ENCODE measurements at regions not wholly inside any gene's neighbourhood (a gene's known extent, or its start where the extent isn't known, plus 50 kb on each side); places are given as distances from the start of the nearest gene placed in this dataset.

DNA sequence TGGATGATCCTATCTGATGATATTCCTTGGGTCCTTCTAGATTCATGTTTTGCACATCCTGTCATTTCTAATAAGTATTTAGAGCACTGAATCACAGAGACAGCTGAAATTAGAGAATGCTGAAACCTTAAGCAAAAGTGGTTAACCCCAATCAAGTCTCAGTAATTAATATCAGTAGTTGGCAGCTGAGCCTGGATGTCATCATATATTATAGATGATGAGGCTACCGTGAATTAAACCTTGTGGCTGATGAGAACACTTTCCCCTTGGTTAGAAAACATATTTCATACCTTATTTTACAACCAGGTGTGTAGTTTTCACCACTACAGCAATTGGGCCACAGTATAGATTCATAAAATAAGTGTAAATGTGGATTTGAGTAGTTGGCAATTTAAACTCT, 499.0 kb downstream of the PDGFC start:
- Histone ChIP-seq H3K4me3 (no peak overlapping the region), H3K27me3 (no peaks in the 10 kb centered on the region), H3K36me3 (replicated peaks in 1 of 2; ENCODE audit: insufficient read depth in 1 of 2, low read depth in 2 of 2) (no peaks in the 10 kb centered on the region), H3K9me3 (no peaks in the 10 kb centered on the region), H3K27ac (no peak overlapping the region), H3K4me1 (no peaks in the 10 kb centered on the region)
- 24 to 52% methylated on average over 1 of the region's 1 CpG for WGBS, 2 donors
- no peak for TF ChIP-seq POLR2A (IDR thresholded peaks at IDR 0.05)
- TF ChIP-seq, protein P1, sequence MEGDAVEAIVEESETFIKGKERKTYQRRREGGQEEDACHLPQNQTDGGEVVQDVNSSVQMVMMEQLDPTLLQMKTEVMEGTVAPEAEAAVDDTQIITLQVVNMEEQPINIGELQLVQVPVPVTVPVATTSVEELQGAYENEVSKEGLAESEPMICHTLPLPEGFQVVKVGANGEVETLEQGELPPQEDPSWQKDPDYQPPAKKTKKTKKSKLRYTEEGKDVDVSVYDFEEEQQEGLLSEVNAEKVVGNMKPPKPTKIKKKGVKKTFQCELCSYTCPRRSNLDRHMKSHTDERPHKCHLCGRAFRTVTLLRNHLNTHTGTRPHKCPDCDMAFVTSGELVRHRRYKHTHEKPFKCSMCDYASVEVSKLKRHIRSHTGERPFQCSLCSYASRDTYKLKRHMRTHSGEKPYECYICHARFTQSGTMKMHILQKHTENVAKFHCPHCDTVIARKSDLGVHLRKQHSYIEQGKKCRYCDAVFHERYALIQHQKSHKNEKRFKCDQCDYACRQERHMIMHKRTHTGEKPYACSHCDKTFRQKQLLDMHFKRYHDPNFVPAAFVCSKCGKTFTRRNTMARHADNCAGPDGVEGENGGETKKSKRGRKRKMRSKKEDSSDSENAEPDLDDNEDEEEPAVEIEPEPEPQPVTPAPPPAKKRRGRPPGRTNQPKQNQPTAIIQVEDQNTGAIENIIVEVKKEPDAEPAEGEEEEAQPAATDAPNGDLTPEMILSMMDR (IDR thresholded peaks at IDR 0.05), result no peak
- DNase-seq, result no peak
- no peak for ATAC-seq
- intact Hi-C loops (cut with DNase I), result loop anchor here (10.0 kb wide), 1 partner anchor 722 kb away; no protein-coding TSS in a partner anchor

DNA sequence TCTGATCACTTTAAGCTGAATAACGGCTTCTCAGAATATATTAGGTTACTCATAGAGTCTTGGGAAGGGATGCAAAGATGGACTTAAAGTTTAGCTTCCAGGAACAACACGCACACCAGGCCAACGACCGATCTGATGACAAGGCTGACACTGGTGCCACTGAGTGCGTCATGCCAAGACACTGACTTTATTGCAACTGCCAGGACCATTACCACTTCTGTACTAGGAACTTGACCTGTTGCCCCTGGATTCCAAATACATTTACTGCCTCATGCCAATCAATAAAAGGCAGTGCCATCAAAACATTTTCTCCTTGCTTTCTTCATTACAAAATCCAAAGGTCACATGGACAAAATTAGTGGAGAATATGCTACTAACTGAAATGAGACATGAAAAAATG, 505.9 kb upstream of the CTSO start:
- Histone ChIP-seq H3K9me3 (no peaks in the 10 kb centered on the region), H3K4me3 (no peak overlapping the region), H3K4me1 (no peaks in the 10 kb centered on the region), H3K27ac (no peak overlapping the region), H3K27me3 (no peaks in the 10 kb centered on the region), H3K36me3 (replicated peaks in 1 of 2; ENCODE audit: insufficient read depth in 1 of 2, low read depth in 2 of 2) (no peaks in the 10 kb centered on the region)
- DNase-seq (no peak), ATAC-seq (no peak)
- TF ChIP-seq, protein P1 (IDR thresholded peaks at IDR 0.05), result no peak
- TF ChIP-seq POLR2A (IDR thresholded peaks at IDR 0.05), result no peak
- 82% methylated on average over 5 of the region's 5 CpGs for WGBS, 2 donors
- intact Hi-C loops (cut with DNase I), result no loop called here

DNA sequence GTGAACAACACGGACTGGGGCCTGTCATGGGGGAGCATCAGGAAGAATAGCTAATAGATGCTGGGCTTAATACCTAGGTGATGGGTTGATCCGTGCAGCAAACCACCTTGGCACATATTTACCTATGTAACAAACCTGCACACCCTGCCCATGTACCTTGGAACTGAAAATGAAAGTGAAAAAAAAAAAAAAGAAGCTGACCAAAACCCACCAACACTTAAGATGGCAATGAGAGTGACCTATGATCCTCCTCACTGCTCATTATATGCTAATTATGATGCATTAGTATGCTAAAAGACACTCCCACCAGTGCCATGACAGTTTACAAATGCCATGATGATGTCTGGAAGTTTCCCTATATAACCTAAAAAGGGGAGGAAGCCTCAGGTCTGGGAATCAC, 503.2 kb upstream of the CTSO start:
- WGBS, 2 donors, result 80 to 84% methylated on average over 2 of the region's 2 CpGs

DNA sequence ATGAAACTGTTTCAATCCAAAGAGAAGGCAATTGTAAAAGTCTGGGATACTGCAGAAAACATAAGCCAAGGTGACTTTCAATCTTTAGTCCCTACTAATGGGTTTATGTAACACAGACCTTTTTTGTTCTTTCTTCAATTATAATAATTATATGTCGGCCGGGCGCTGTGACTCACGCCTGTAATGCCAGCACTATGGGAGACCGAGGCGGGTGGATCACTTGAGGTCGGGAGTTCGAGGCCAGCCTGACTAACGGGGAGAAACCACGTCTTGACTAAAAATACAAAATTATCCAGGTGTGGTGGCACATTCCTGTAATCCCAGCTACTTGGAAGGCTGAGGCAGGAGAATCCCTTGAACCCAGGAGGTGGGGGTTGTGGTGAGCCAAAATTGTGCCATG, 489.8 kb upstream of the CTSO start:
- intact Hi-C loops (cut with DNase I), result no loop called here
- no peak overlapping the region for H3K4me3 ChIP-seq
- H3K36me3 ChIP-seq (replicated peaks in 1 of 2; ENCODE audit: insufficient read depth in 1 of 2, low read depth in 2 of 2), result no peaks in the 10 kb centered on the region
- no peak for ATAC-seq
- TF ChIP-seq, protein P1 (IDR thresholded peaks at IDR 0.05), result no peak
- TF ChIP-seq POLR2A (IDR thresholded peaks at IDR 0.05), result no peak
- H3K9me3 ChIP-seq, result no peaks in the 10 kb centered on the region
- H3K4me1 ChIP-seq, result no peaks in the 10 kb centered on the region
- H3K27ac ChIP-seq, result no peak overlapping the region
- WGBS, 2 donors, result 83 to 86% methylated on average over 10 of the region's 10 CpGs
- no peak for DNase-seq
- H3K27me3 ChIP-seq, result no peaks in the 10 kb centered on the region

More for the DNA sequence above, 503.2 kb upstream of the CTSO start:
- no peak for TF ChIP-seq POLR2A (IDR thresholded peaks at IDR 0.05)
- TF ChIP-seq, protein P1 (IDR thresholded peaks at IDR 0.05), result no peak
- intact Hi-C loops (cut with DNase I), result no loop called here
- DNase-seq (no peak), ATAC-seq (no peak)
- H3K4me1 ChIP-seq, result no peaks in the 10 kb centered on the region
- H3K36me3 ChIP-seq (replicated peaks in 1 of 2; ENCODE audit: insufficient read depth in 1 of 2, low read depth in 2 of 2), result no peaks in the 10 kb centered on the region
- H3K27ac ChIP-seq, result no peak overlapping the region
- H3K9me3 ChIP-seq, result no peaks in the 10 kb centered on the region
- no peaks in the 10 kb centered on the region for H3K27me3 ChIP-seq
- H3K4me3 ChIP-seq, result no peak overlapping the region

DNA sequence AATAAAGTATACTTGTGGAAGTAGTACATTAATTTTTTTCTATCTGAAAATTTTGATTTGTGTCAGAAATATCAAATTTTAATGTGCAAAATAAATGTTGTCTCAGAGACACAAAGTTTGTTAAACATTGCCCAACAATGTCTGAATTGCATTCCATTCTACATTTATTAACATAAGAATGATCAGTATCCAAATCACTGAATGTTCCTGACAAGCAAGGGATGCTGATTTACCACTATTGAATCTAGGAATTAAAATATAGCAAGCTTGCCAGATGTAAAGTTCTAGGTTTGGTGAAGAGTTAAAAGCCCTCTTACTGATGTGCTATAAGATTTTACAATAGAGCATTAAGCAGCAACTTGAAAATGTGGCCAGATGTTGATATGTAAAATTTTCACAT, 489.2 kb upstream of the CTSO start:
- ATAC-seq, result no peak
- intact Hi-C loops (cut with DNase I), result no loop called here
- no peak overlapping the region for H3K27ac ChIP-seq
- H3K36me3 ChIP-seq (replicated peaks in 1 of 2; ENCODE audit: insufficient read depth in 1 of 2, low read depth in 2 of 2), result no peaks in the 10 kb centered on the region
- H3K27me3 ChIP-seq, result no peaks in the 10 kb centered on the region
- TF ChIP-seq, protein P1 (IDR thresholded peaks at IDR 0.05), result no peak
- TF ChIP-seq POLR2A (IDR thresholded peaks at IDR 0.05), result no peak
- no peak for DNase-seq
- no peak overlapping the region for H3K4me3 ChIP-seq
- H3K9me3 ChIP-seq, result no peaks in the 10 kb centered on the region
- H3K4me1 ChIP-seq, result no peaks in the 10 kb centered on the region

All from body of pancreas (tissue), 4 donors.